ENCODE measurements at regions not wholly inside any gene's neighbourhood (a gene's known extent, or its start where the extent isn't known, plus 50 kb on each side); places are given as distances from the start of the nearest gene placed in this dataset.

DNA sequence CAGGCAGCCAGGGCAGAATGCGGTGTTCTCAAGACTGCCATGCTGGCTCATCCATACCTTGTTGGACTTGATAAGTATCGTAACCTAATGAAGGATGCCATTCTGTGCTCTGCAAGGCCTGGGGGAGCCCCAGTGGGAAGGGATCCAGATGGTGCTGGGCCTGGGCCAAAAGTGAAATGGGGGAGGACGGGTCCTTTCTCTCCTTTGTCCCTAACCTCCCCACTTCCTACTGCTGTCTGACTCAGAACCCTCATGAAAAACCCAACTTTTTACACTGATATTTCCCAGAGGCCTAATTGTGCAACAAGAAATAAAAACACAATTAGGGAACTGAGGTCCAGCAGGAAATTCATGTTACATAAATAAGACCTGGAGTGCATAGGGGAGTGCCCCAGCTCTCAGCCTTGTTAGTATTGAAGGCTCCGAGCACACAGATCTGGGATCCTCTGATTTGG lies 193.7 kb upstream of the SVIL start:
- Histone ChIP-seq H3K79me2 (ENCODE audit: insufficient read depth, low read length) (no peaks in the 10 kb centered on the region), H3K27ac (ENCODE audit: low read length) (peak overlapping the region; percentile 38), H2AFZ (ENCODE audit: low read depth, low read length) (no peak overlapping the region), H3K4me1 (ENCODE audit: insufficient read depth, low read length) (peaks cover 20% of the 10 kb centered on the region), H3K36me3 (ENCODE audit: insufficient read depth, low read length) (no peaks in the 10 kb centered on the region), H3K27me3 (ENCODE audit: insufficient read depth, low read length, poor library complexity) (no peaks in the 10 kb centered on the region), H3K4me3 (ENCODE audit: low read depth in 1 of 2, low read length in 2 of 2) (no peak overlapping the region), H4K20me1 (ENCODE audit: insufficient read depth, low read length) (no peaks in the 10 kb centered on the region), H3K9ac (ENCODE audit: low read depth, low read length) (no peak overlapping the region), H3K9me3 (ENCODE audit: insufficient read depth, low read length, severe bottlenecking) (peaks cover 10% of the 10 kb centered on the region), H3K4me2 (ENCODE audit: insufficient read depth, low read length) (no peak overlapping the region)
- peak; percentile 48; the same call in 2 of the 3 replicates for ATAC-seq (ENCODE audit: insufficient read depth, low read depth)
- peak; percentile 28 for DNase-seq
- no peak for TF ChIP-seq EZH2 (IDR thresholded peaks at IDR 0.05; ENCODE audit: borderline replicate concordance, low read depth, low read length, severe bottlenecking)
- TF ChIP-seq, protein P1, sequence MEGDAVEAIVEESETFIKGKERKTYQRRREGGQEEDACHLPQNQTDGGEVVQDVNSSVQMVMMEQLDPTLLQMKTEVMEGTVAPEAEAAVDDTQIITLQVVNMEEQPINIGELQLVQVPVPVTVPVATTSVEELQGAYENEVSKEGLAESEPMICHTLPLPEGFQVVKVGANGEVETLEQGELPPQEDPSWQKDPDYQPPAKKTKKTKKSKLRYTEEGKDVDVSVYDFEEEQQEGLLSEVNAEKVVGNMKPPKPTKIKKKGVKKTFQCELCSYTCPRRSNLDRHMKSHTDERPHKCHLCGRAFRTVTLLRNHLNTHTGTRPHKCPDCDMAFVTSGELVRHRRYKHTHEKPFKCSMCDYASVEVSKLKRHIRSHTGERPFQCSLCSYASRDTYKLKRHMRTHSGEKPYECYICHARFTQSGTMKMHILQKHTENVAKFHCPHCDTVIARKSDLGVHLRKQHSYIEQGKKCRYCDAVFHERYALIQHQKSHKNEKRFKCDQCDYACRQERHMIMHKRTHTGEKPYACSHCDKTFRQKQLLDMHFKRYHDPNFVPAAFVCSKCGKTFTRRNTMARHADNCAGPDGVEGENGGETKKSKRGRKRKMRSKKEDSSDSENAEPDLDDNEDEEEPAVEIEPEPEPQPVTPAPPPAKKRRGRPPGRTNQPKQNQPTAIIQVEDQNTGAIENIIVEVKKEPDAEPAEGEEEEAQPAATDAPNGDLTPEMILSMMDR (IDR thresholded peaks at IDR 0.05; ENCODE audit: borderline replicate concordance, extremely low read depth, low read length, poor library complexity, severe bottlenecking), result no peak

DNA sequence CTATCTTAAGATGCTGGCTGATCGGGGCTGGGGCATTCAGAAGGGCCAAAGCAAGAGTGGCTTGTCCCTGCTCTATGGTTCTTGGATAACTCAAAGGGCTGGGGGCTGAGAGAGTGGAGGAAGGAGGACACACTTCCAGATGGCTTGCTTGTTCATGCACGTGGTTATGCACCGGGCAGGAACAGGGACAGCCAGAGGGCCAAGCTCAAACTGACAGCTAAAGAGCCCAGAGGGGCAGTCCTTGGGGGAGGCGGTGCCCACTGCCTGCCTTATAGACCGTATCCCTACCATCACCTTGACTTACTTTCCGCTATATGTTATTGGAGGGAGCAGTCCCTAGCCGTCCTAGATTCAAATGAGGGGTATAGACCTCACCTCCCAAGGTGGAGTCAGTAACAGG lies 192.7 kb upstream of the SVIL start:
- H3K27me3 ChIP-seq (ENCODE audit: insufficient read depth, low read length, poor library complexity), result no peaks in the 10 kb centered on the region
- ATAC-seq (ENCODE audit: insufficient read depth, low read depth) (no peak), DNase-seq (no peak)
- H3K79me2 ChIP-seq (ENCODE audit: insufficient read depth, low read length), result no peaks in the 10 kb centered on the region
- no peak overlapping the region for H3K9ac ChIP-seq (ENCODE audit: low read depth, low read length)
- H3K4me3 ChIP-seq (ENCODE audit: low read depth in 1 of 2, low read length in 2 of 2), result no peak overlapping the region
- no peaks in the 10 kb centered on the region for H3K36me3 ChIP-seq (ENCODE audit: insufficient read depth, low read length)
- no peak overlapping the region for H3K4me2 ChIP-seq (ENCODE audit: insufficient read depth, low read length)
- H4K20me1 ChIP-seq (ENCODE audit: insufficient read depth, low read length), result no peaks in the 10 kb centered on the region
- no peak for TF ChIP-seq EZH2 (IDR thresholded peaks at IDR 0.05; ENCODE audit: borderline replicate concordance, low read depth, low read length, severe bottlenecking)
- TF ChIP-seq, protein P1 (IDR thresholded peaks at IDR 0.05; ENCODE audit: borderline replicate concordance, extremely low read depth, low read length, poor library complexity, severe bottlenecking), result no peak
- H3K27ac ChIP-seq (ENCODE audit: low read length), result no peak overlapping the region
- peaks cover 10% of the 10 kb centered on the region for H3K9me3 ChIP-seq (ENCODE audit: insufficient read depth, low read length, severe bottlenecking)
- peaks cover 20% of the 10 kb centered on the region for H3K4me1 ChIP-seq (ENCODE audit: insufficient read depth, low read length)
- H2AFZ ChIP-seq (ENCODE audit: low read depth, low read length), result no peak overlapping the region

DNA sequence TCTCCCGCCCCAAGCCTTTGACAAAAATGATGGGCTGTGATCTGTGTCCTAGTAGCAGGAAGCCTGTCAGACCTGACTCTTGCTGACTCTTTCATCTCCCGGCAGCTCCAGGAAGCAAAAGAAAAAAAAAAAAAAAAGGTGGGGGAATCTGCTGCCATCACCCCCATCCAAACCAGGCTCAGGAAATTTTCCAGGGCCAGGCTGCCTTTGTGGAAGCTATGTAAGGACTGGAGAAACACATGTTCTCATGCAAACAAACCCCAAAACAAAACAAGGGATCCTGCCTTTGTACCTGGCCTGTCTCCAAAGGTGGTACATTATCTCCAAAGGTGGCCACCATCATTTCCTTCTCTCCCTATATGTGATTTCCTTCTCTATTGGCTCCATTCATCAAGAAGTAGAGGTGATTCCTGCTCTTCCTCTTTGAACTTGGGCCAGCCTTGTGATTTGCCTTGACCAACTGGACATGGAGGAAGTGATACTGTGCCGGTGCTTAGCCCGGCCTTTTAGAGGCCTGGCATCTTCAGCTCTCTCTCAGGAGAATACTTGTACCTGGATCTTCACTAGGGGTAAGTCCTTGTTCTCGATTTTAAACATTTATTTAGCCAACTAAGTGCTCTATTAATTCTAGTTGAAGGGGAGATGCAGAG lies 192.2 kb upstream of the SVIL start:
- TF ChIP-seq EZH2 (IDR thresholded peaks at IDR 0.05; ENCODE audit: borderline replicate concordance, low read depth, low read length, severe bottlenecking), result no peak
- TF ChIP-seq, protein P1 (IDR thresholded peaks at IDR 0.05; ENCODE audit: borderline replicate concordance, extremely low read depth, low read length, poor library complexity, severe bottlenecking), result no peak
- Histone ChIP-seq H4K20me1 (ENCODE audit: insufficient read depth, low read length) (no peaks in the 10 kb centered on the region), H2AFZ (ENCODE audit: low read depth, low read length) (no peak overlapping the region), H3K79me2 (ENCODE audit: insufficient read depth, low read length) (no peaks in the 10 kb centered on the region), H3K4me3 (ENCODE audit: low read depth in 1 of 2, low read length in 2 of 2) (no peak overlapping the region), H3K9me3 (ENCODE audit: insufficient read depth, low read length, severe bottlenecking) (peaks cover 10% of the 10 kb centered on the region), H3K4me2 (ENCODE audit: insufficient read depth, low read length) (no peak overlapping the region), H3K4me1 (ENCODE audit: insufficient read depth, low read length) (peaks cover 20% of the 10 kb centered on the region), H3K36me3 (ENCODE audit: insufficient read depth, low read length) (no peaks in the 10 kb centered on the region), H3K9ac (ENCODE audit: low read depth, low read length) (no peak overlapping the region), H3K27ac (ENCODE audit: low read length) (no peak overlapping the region), H3K27me3 (ENCODE audit: insufficient read depth, low read length, poor library complexity) (no peaks in the 10 kb centered on the region)
- no peak for DNase-seq
- no peak for ATAC-seq (ENCODE audit: insufficient read depth, low read depth)

Measured in DND-41 (cell line).